B cell (primary cell): ENCODE measurements at regions not wholly inside any gene's neighbourhood (a gene's known extent, or its start where the extent isn't known, plus 50 kb on each side); places are given as distances from the start of the nearest gene placed in this dataset.

ENCODE experiments used
- ATAC-seq: fragments of 200-7000 bp; cut with Tn5 transposase; one replicate; pipeline ENCODE4 v1.10.0; 2021; ENCODE audit warnings: low read depth, mild to moderate bottlenecking, moderate number of reproducible peaks, moderate library complexity
- CTCF ChIA-PET: fragments of 350-600 bp; sonication (Branson Sonifier 250); formaldehyde crosslinking; loops from one replicate; lab custom pipeline; 2021; ENCODE audit warnings: antibody characterized with exemption, inconsistent platforms; lab: Charles Lee
- POLR2A ChIA-PET: fragments of 350-600 bp; sonication (Branson Sonifier 250); formaldehyde crosslinking; loops from one replicate; lab custom pipeline; 2021; ENCODE audit warnings: antibody characterized with exemption; lab: Charles Lee
- DNase-seq: peaks from one replicate; pipeline ENCODE4 v3.0.0; 2013
- H2AFZ ChIP-seq: 2 replicates; pipeline ENCODE4 v1.6.1; 2012; ENCODE audit warnings: mild to moderate bottlenecking, low read depth, low read length; ENCODE audit not compliant: insufficient read depth, poor library complexity, severe bottlenecking
- H3K27ac ChIP-seq, 2 donors: 1 replicate in 1 of 2; 2 replicates in 1 of 2; pipeline ENCODE4 v1.5.1; 2012 to 2013; ENCODE audit warnings: low read length in 2 of 2, mild to moderate bottlenecking in 2 of 2, moderate library complexity in 1 of 2
- H3K27me3 ChIP-seq, 4 experiments: fragments of 200-600 bp in 1 of 4; sonication (generic) in 1 of 4; replicated peaks in 1 of 4; 1 replicate in 2 of 4; 2 replicates in 2 of 4; pipeline versions ENCODE4 v1.6.1 to v1.7.0; 2013 to 2016; ENCODE audit warnings: low read length in 3 of 4, mild to moderate bottlenecking in 2 of 4, mixed read lengths in 1 of 4, moderate library complexity in 1 of 4; ENCODE audit not compliant: insufficient read depth in 4 of 4, control insufficient read depth in 3 of 4; ENCODE audit errors: control extremely low read depth in 1 of 4
- H3K36me3 ChIP-seq, 2 experiments: replicated peaks in 1 of 2; 1 replicate in 1 of 2; 2 replicates in 1 of 2; pipeline versions ENCODE4 v1.6.1 to v1.7.1; 2013; ENCODE audit warnings: low read length in 1 of 2; ENCODE audit not compliant: insufficient read depth in 2 of 2, control insufficient read depth in 1 of 2; ENCODE audit errors: control extremely low read depth in 1 of 2, extremely low read depth in 1 of 2
- H3K4me1 ChIP-seq, 2 donors: fragments of 200-600 bp in 1 of 2; sonication (generic) in 1 of 2; 1 replicate in 1 of 2; 2 replicates in 1 of 2; pipeline versions ENCODE4 v1.5.1 to v1.6.1; 2013 to 2017; ENCODE audit warnings: low read length in 2 of 2; ENCODE audit not compliant: control insufficient read depth in 2 of 2, insufficient read depth in 2 of 2
- H3K4me2 ChIP-seq: replicated peaks from 2 replicates; pipeline ENCODE3; 2012; ENCODE audit warnings: mild to moderate bottlenecking, low read depth, low read length; ENCODE audit not compliant: poor library complexity, severe bottlenecking
- H3K4me3 ChIP-seq, 5 experiments: fragments of 200-600 bp in 1 of 5; sonication (generic) in 1 of 5; 1 replicate in 3 of 5; 2 replicates in 2 of 5; pipeline versions ENCODE4 v1.5.1 to v1.7.0; 2011 to 2016; ENCODE audit warnings: low read length in 4 of 5, mild to moderate bottlenecking in 4 of 5, low read depth in 2 of 5, control low read depth in 1 of 5, moderate library complexity in 1 of 5; ENCODE audit not compliant: insufficient read depth in 1 of 5; ENCODE audit errors: control extremely low read depth in 1 of 5, extremely low read depth in 1 of 5
- H3K79me2 ChIP-seq: fragments of 200-600 bp; sonication (generic); one replicate; pipeline ENCODE4 v1.6.0; 2016; ENCODE audit warnings: low read length; ENCODE audit not compliant: control insufficient read depth, insufficient read depth
- H3K9ac ChIP-seq: fragments of 200-600 bp; sonication (generic); 2 replicates; pipeline ENCODE4 v1.6.1; 2017; ENCODE audit warnings: mild to moderate bottlenecking, low read length, moderate library complexity
- H3K9me3 ChIP-seq, 3 donors: one replicate each; pipeline versions ENCODE4 v1.6.1 to v1.7.1; 2013; ENCODE audit warnings: low read length in 2 of 3; ENCODE audit not compliant: control insufficient read depth in 2 of 3, insufficient read depth in 1 of 3; ENCODE audit errors: control extremely low read depth in 1 of 3
- H4K20me1 ChIP-seq: 2 replicates; pipeline ENCODE4 v1.6.0; 2012; ENCODE audit warnings: mild to moderate bottlenecking, low read length; ENCODE audit not compliant: insufficient read depth, control insufficient read depth, poor library complexity, severe bottlenecking
- H3K27ac Mint-ChIP-seq: one replicate; pipeline ENCODE4 v1.8.0; 2021; ENCODE audit warnings: mixed read lengths
- H3K27me3 Mint-ChIP-seq: one replicate; pipeline ENCODE4 v1.8.0; 2021; ENCODE audit warnings: mixed read lengths
- H3K4me1 Mint-ChIP-seq: one replicate; pipeline ENCODE4 v1.8.0; 2021; ENCODE audit warnings: mixed read lengths
- H3K4me3 Mint-ChIP-seq: one replicate; pipeline ENCODE4 v1.8.0; 2021; ENCODE audit warnings: mixed read lengths
- H3K9me3 Mint-ChIP-seq: one replicate; pipeline ENCODE4 v1.8.0; 2022; ENCODE audit warnings: mixed read lengths; ENCODE audit not compliant: insufficient read depth
- EZH2 ChIP-seq: IDR thresholded peaks from 2 replicates; pipeline ENCODE4 v1.6.1; 2012; ENCODE audit warnings: borderline replicate concordance, low read depth, mild to moderate bottlenecking, moderate library complexity, low read length; ENCODE audit not compliant: insufficient read depth, poor library complexity, severe bottlenecking
- WGBS: methylation state at CpG from one replicate; pipeline ENCODE4 v1.1.5; 2013; ENCODE audit warnings: missing lambda C conversion rate; ENCODE audit not compliant: insufficient coverage; 5-methylcytosine and 5-hydroxymethylcytosine counted together
- intact Hi-C: fragments of 100-400 bp; cut with micrococcal nuclease; formaldehyde crosslinking; loops from one replicate; pipeline ENCODE4 v1.10.0; 2022
- TF ChIP-seq, protein P1 (sequence below): fragments of 200-600 bp; IDR thresholded peaks from one replicate; pipeline ENCODE4 v1.8.0; 2022; ENCODE audit warnings: antibody characterized with exemption, mild to moderate bottlenecking

DNA sequence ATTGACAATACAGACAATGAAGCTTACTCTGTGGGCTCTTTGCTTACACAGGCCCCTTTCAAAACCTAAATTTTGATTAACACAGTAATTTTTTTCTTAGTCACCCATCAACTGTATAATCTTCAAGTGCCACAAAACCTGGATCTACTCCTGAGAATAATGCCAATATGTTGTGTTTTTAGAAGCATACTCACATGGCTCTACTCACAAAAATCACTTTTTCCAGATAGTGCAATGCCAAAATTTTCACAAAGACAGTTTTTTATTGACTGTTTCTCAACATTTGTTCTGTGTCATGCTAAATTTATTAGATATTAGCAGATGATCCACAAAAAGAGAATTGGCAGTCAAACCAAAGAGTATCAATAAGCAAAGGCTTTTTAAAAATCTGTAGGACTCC lies 493.7 kb upstream of the C1orf87 start:
- H3K36me3 ChIP-seq = no peaks in the 10 kb centered on the region
- no peaks in the 10 kb centered on the region for H4K20me1 ChIP-seq
- H2AFZ ChIP-seq = no peak overlapping the region
- ChIA-PET POLR2A (no interaction called here), CTCF (no interaction called here)
- intact Hi-C loops = no loop called here
- H3K27ac Mint-ChIP-seq = no peak overlapping the region
- no peaks in the 10 kb centered on the region for H3K4me1 ChIP-seq
- no peak overlapping the region for H3K4me3 ChIP-seq
- H3K27me3 Mint-ChIP-seq = no peaks in the 10 kb centered on the region
- no peak overlapping the region for H3K4me2 ChIP-seq
- H3K9ac ChIP-seq = no peak overlapping the region
- no peaks in the 10 kb centered on the region for H3K9me3 ChIP-seq
- no peaks in the 10 kb centered on the region for H3K4me1 Mint-ChIP-seq
- DNase-seq (no peak), ATAC-seq (no peak)
- no peak overlapping the region for H3K4me3 Mint-ChIP-seq
- no peaks in the 10 kb centered on the region for H3K9me3 Mint-ChIP-seq
- no peak overlapping the region for H3K27ac ChIP-seq
- no peaks in the 10 kb centered on the region for H3K27me3 ChIP-seq
- no peak for TF ChIP-seq EZH2
- TF ChIP-seq, protein P1, sequence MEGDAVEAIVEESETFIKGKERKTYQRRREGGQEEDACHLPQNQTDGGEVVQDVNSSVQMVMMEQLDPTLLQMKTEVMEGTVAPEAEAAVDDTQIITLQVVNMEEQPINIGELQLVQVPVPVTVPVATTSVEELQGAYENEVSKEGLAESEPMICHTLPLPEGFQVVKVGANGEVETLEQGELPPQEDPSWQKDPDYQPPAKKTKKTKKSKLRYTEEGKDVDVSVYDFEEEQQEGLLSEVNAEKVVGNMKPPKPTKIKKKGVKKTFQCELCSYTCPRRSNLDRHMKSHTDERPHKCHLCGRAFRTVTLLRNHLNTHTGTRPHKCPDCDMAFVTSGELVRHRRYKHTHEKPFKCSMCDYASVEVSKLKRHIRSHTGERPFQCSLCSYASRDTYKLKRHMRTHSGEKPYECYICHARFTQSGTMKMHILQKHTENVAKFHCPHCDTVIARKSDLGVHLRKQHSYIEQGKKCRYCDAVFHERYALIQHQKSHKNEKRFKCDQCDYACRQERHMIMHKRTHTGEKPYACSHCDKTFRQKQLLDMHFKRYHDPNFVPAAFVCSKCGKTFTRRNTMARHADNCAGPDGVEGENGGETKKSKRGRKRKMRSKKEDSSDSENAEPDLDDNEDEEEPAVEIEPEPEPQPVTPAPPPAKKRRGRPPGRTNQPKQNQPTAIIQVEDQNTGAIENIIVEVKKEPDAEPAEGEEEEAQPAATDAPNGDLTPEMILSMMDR = no peak
- no peaks in the 10 kb centered on the region for H3K79me2 ChIP-seq

DNA sequence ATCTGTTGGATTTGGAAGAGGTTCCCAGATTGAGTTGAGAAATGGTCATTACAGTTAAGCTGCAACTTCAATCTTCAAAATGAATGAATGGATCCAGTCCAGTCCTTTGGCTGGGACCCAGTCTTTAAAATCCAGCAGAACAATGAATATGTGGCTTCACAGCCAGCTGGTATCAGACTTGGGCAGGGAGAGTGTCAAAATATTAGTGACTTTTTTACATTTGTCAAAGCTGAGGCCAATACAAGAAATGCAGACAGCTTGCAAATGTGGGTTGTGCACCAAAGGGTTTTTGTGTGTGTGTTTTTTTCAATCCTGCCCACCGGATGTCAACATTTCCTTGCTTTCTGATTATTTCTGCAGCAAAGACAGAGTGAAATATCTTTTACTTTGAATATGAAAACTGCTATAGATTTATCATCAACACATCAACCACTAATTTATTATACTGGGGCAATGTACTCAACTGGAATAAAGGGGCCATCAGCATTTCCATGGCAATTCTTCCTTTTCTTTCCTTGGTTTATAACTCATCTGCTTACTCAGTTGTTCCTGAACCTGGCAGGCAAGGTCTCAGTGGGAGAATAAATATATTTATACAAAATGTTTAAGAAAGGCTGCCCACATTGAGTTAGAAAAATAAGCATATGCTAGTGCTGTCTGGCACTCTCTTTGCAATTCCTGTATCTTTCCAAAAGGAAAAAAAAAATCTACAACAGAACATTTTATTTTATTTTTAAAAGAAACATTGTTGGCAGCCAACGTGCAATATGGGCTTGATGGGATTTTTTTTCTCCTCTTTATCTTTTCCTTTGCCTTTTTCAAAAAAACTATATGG lies 491.6 kb upstream of the C1orf87 start:
- no peaks in the 10 kb centered on the region for H3K27me3 Mint-ChIP-seq
- no CpG with 5 or more reads among the region's 2 CpGs for WGBS
- no peaks in the 10 kb centered on the region for H3K79me2 ChIP-seq
- intact Hi-C loops = no loop called here
- TF ChIP-seq, protein P1 = no peak
- TF ChIP-seq EZH2 = no peak
- H2AFZ ChIP-seq = no peak overlapping the region
- H3K4me3 Mint-ChIP-seq = no peak overlapping the region
- H3K4me2 ChIP-seq = no peak overlapping the region
- no peaks in the 10 kb centered on the region for H3K9me3 Mint-ChIP-seq
- no peaks in the 10 kb centered on the region for H4K20me1 ChIP-seq
- H3K27ac ChIP-seq = no peak overlapping the region
- no peaks in the 10 kb centered on the region for H3K27me3 ChIP-seq
- ChIA-PET CTCF (no interaction called here), POLR2A (no interaction called here)
- no peak overlapping the region for H3K9ac ChIP-seq
- H3K4me1 Mint-ChIP-seq = no peaks in the 10 kb centered on the region
- ATAC-seq (no peak), DNase-seq (no peak)
- H3K9me3 ChIP-seq = no peaks in the 10 kb centered on the region
- H3K27ac Mint-ChIP-seq = no peak overlapping the region
- no peaks in the 10 kb centered on the region for H3K36me3 ChIP-seq
- H3K4me1 ChIP-seq = no peaks in the 10 kb centered on the region
- H3K4me3 ChIP-seq = no peak overlapping the region
